Calu3 (cell line): ENCODE measurements at regions not wholly inside any gene's neighbourhood (a gene's known extent, or its start where the extent isn't known, plus 50 kb on each side); places are given as distances from the start of the nearest gene placed in this dataset.
"Not testable (repeated sequence)": the region's sequence is repeated elsewhere in the genome, so short reads cannot be mapped to it uniquely, and the experiment has no call there.

Experiments
- BruUV-seq: library from RNA; stranded (reverse); fragments of 400-500 nt; replicated peaks from 2 replicates; lab custom pipeline; 2021; lab: Mats Ljungman, UMichigan
- CTCF ChIA-PET: fragments of 300-600 bp; sonication (Branson Sonifier 250); formaldehyde crosslinking; loops from one replicate; lab custom pipeline; 2022; ENCODE audit warnings: antibody characterized with exemption; lab: Charles Lee
- DNase-seq: peaks from one replicate; pipeline ENCODE4 v3.0.0; 2022
- H3K27ac Mint-ChIP-seq: one replicate; pipeline ENCODE4 v1.8.0; 2022; ENCODE audit warnings: mixed read lengths; ENCODE audit not compliant: unreplicated experiment
- H3K27me3 Mint-ChIP-seq: one replicate; pipeline ENCODE4 v1.8.0; 2022; ENCODE audit warnings: mixed read lengths; ENCODE audit not compliant: unreplicated experiment
- H3K36me3 Mint-ChIP-seq: one replicate; pipeline ENCODE4 v1.8.0; 2022; ENCODE audit warnings: mild to moderate bottlenecking, moderate library complexity, mixed read lengths; ENCODE audit not compliant: insufficient read depth, unreplicated experiment
- H3K4me1 Mint-ChIP-seq: one replicate; pipeline ENCODE4 v1.8.0; 2022; ENCODE audit warnings: mild to moderate bottlenecking, low read depth, mixed read lengths; ENCODE audit not compliant: unreplicated experiment
- H3K4me3 Mint-ChIP-seq: one replicate; pipeline ENCODE4 v1.8.0; 2022; ENCODE audit warnings: mild to moderate bottlenecking, low read depth, moderate library complexity, mixed read lengths; ENCODE audit not compliant: unreplicated experiment
- H3K9me3 Mint-ChIP-seq: one replicate; pipeline ENCODE4 v1.8.0; 2022; ENCODE audit warnings: low read depth, mixed read lengths; ENCODE audit not compliant: unreplicated experiment
- intact Hi-C: fragments of 100-400 bp; cut with micrococcal nuclease; formaldehyde crosslinking; loops from one replicate; pipeline ENCODE4 v1.10.0; 2022; ENCODE audit not compliant: unreplicated experiment
- TF ChIP-seq, protein P1 (sequence below): fragments of 200-600 bp; IDR thresholded peaks from one replicate; pipeline ENCODE4 v1.8.0; 2022; ENCODE audit warnings: antibody characterized with exemption; ENCODE audit not compliant: unreplicated experiment

- no TSS peak for BruUV-seq
- H3K36me3 Mint-ChIP-seq, result no peaks in the 10 kb centered on the region
- no peak for DNase-seq
- H3K4me1 Mint-ChIP-seq, result no peaks in the 10 kb centered on the region
- no peak overlapping the region for H3K27ac Mint-ChIP-seq
- no peaks in the 10 kb centered on the region for H3K9me3 Mint-ChIP-seq
- TF ChIP-seq, protein P1, sequence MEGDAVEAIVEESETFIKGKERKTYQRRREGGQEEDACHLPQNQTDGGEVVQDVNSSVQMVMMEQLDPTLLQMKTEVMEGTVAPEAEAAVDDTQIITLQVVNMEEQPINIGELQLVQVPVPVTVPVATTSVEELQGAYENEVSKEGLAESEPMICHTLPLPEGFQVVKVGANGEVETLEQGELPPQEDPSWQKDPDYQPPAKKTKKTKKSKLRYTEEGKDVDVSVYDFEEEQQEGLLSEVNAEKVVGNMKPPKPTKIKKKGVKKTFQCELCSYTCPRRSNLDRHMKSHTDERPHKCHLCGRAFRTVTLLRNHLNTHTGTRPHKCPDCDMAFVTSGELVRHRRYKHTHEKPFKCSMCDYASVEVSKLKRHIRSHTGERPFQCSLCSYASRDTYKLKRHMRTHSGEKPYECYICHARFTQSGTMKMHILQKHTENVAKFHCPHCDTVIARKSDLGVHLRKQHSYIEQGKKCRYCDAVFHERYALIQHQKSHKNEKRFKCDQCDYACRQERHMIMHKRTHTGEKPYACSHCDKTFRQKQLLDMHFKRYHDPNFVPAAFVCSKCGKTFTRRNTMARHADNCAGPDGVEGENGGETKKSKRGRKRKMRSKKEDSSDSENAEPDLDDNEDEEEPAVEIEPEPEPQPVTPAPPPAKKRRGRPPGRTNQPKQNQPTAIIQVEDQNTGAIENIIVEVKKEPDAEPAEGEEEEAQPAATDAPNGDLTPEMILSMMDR, result no peak
- H3K4me3 Mint-ChIP-seq, result no peak overlapping the region
- CTCF ChIA-PET, result no interaction called here
- intact Hi-C loops, result no loop called here
- H3K27me3 Mint-ChIP-seq, result peaks cover 13% of the 10 kb centered on the region
Observed at GRCh38 chr6:137550535-137550934, 56.3 kb upstream of the OLIG3 start.

GRCh38 chr6:137552146-137552545 lies 58.0 kb upstream of the OLIG3 start:
- Mint-ChIP-seq H3K4me3 (no peak overlapping the region), H3K27ac (no peak overlapping the region), H3K27me3 (peaks cover 13% of the 10 kb centered on the region), H3K36me3 (no peaks in the 10 kb centered on the region), H3K9me3 (no peaks in the 10 kb centered on the region), H3K4me1 (no peaks in the 10 kb centered on the region)
- no TSS peak for BruUV-seq
- CTCF ChIA-PET, result no interaction called here
- DNase-seq, result no peak
- intact Hi-C loops, result no loop called here
- TF ChIP-seq, protein P1, result no peak

- Mint-ChIP-seq H3K9me3 (no peaks in the 10 kb centered on the region), H3K36me3 (no peaks in the 10 kb centered on the region), H3K27ac (no peak overlapping the region), H3K27me3 (peaks cover 11% of the 10 kb centered on the region), H3K4me1 (no peaks in the 10 kb centered on the region), H3K4me3 (no peak overlapping the region)
- no peak for DNase-seq
- TF ChIP-seq, protein P1, result no peak
- no TSS peak for BruUV-seq
- intact Hi-C loops, result no loop called here
- CTCF ChIA-PET, result no interaction called here
Observed at GRCh38 chr6:137552809-137553208, 58.6 kb upstream of the OLIG3 start.

DNA sequence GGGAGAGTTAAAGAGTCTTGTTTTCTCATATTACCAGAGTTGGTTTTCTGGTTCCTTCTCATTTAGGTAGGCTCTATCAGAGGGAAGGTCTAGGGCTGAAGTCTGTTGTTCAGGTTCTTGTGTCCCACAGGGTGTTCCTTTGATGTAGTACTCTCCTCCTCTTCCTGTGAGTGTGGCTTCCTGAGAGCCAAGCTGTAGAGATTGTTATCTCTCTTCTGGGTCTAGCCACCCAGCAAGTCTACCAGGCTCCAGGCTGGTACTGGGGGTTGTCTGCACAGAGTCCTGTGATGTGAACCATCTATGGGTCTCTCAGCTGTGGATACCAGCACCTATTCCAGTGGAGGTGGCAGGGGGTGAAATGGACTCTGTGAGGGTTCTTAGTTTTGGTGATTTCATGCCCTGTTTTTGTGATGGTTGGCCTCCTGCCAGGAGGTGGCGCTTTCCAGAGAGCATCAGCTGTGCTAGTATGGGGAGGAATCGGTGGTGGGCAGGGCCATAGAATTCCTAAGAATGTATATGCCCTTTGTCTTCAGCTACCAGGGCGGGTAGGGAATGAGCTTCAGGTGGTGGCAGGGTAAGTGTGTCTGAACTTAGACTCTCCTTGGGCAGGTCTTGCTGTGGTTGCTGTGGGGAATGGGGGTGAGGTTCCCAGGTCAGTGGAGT lies 65.5 kb upstream of the OLIG3 start:
- H3K27me3 Mint-ChIP-seq, H3K9me3 Mint-ChIP-seq, H3K36me3 Mint-ChIP-seq, intact Hi-C loops, H3K4me3 Mint-ChIP-seq, BruUV-seq, CTCF ChIA-PET, H3K4me1 Mint-ChIP-seq, H3K27ac Mint-ChIP-seq: not testable (repeated sequence)
- peak; percentile 3 for DNase-seq

- Mint-ChIP-seq H3K27ac (no peak overlapping the region), H3K27me3 (peaks cover 9% of the 10 kb centered on the region), H3K4me3 (no peak overlapping the region), H3K9me3 (no peaks in the 10 kb centered on the region), H3K4me1 (no peaks in the 10 kb centered on the region), H3K36me3 (no peaks in the 10 kb centered on the region)
- TF ChIP-seq, protein P1, result no peak
- no TSS peak for BruUV-seq
- intact Hi-C loops, result no loop called here
- DNase-seq, result no peak
- CTCF ChIA-PET, result interaction anchor here (0.6 kb wide), 1 partner anchor 89 kb away, joined by 3 read pairs; no protein-coding TSS in a partner anchor
Observed at GRCh38 chr6:137560184-137560563, 66.0 kb upstream of the OLIG3 start.
